Activated B cell treated with CpG ODN at 0.5 μM for 24 hours (primary cell): ENCODE measurements at regions not wholly inside any gene's neighbourhood (a gene's known extent, or its start where the extent isn't known, plus 50 kb on each side); places are given as distances from the start of the nearest gene placed in this dataset.

Experiments used
- ATAC-seq: fragments of 200-7000 bp; cut with Tn5 transposase; one replicate; pipeline ENCODE4 v1.10.0; 2021; ENCODE audit warnings: low read depth, mild to moderate bottlenecking, moderate library complexity
- CTCF ChIA-PET: fragments of 350-600 bp; sonication (Branson Sonifier 250); formaldehyde crosslinking; loops from one replicate; lab custom pipeline; 2021; ENCODE audit warnings: antibody characterized with exemption; lab: Charles Lee
- POLR2A ChIA-PET: fragments of 350-600 bp; sonication (Branson Sonifier 250); formaldehyde crosslinking; loops from one replicate; lab custom pipeline; 2021; ENCODE audit warnings: antibody characterized with exemption; lab: Charles Lee
- DNase-seq: peaks from one replicate; pipeline ENCODE4 v3.0.0; 2022
- H3K27ac Mint-ChIP-seq: one replicate; pipeline ENCODE4 v1.8.0; 2020; ENCODE audit warnings: mixed read lengths
- H3K27me3 Mint-ChIP-seq: one replicate; pipeline ENCODE4 v1.8.0; 2021; ENCODE audit warnings: mixed read lengths
- H3K36me3 Mint-ChIP-seq: one replicate; pipeline ENCODE4 v1.8.0; 2021; ENCODE audit warnings: low read depth, mixed read lengths
- H3K4me1 Mint-ChIP-seq: one replicate; pipeline ENCODE4 v1.8.0; 2021; ENCODE audit warnings: mixed read lengths
- H3K4me3 Mint-ChIP-seq: one replicate; pipeline ENCODE4 v1.8.0; 2020; ENCODE audit warnings: mild to moderate bottlenecking, mixed read lengths
- H3K9me3 Mint-ChIP-seq: one replicate; pipeline ENCODE4 v1.8.0; 2020; ENCODE audit warnings: mixed read lengths
- intact Hi-C: fragments of 100-400 bp; cut with micrococcal nuclease; formaldehyde crosslinking; loops from one replicate; pipeline ENCODE4 v1.15.1; 2024
- TF ChIP-seq, protein P1 (sequence below): fragments of 200-600 bp; IDR thresholded peaks from one replicate; pipeline ENCODE4 v1.8.0; 2022; ENCODE audit warnings: antibody characterized with exemption, mild to moderate bottlenecking

- Mint-ChIP-seq H3K4me1 (peaks cover 2% of the 10 kb centered on the region), H3K27me3 (no peaks in the 10 kb centered on the region), H3K36me3 (no peaks in the 10 kb centered on the region), H3K27ac (no peak overlapping the region), H3K9me3 (no peaks in the 10 kb centered on the region), H3K4me3 (no peak overlapping the region)
- TF ChIP-seq, protein P1, sequence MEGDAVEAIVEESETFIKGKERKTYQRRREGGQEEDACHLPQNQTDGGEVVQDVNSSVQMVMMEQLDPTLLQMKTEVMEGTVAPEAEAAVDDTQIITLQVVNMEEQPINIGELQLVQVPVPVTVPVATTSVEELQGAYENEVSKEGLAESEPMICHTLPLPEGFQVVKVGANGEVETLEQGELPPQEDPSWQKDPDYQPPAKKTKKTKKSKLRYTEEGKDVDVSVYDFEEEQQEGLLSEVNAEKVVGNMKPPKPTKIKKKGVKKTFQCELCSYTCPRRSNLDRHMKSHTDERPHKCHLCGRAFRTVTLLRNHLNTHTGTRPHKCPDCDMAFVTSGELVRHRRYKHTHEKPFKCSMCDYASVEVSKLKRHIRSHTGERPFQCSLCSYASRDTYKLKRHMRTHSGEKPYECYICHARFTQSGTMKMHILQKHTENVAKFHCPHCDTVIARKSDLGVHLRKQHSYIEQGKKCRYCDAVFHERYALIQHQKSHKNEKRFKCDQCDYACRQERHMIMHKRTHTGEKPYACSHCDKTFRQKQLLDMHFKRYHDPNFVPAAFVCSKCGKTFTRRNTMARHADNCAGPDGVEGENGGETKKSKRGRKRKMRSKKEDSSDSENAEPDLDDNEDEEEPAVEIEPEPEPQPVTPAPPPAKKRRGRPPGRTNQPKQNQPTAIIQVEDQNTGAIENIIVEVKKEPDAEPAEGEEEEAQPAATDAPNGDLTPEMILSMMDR, result no peak
- intact Hi-C loops, result no loop called here
- no peak for ATAC-seq
- CTCF ChIA-PET, result no interaction called here
- no peak for DNase-seq
- POLR2A ChIA-PET, result no interaction called here
Observed at GRCh38 chr5:164000241-164000640, 494.8 kb downstream of the MAT2B start.

DNA sequence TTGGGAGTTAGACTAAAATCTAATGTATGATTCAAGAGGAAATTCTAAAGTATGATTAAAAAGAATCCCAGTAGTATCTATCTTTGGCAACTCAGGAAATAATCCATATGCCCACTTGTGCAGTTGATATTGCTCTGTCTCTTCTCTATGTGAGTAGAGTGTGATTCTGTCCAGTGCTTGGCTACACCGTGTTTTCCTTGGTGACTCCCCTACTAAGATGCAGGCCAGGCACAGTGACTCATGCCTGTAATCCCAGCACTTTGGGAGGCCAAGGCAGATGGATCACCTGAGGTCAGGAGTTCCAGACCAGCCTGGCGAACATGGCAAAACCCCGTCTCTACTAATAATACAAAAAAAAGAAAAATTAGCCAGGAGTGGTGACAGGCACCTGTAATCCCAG lies 495.4 kb downstream of the MAT2B start:
- intact Hi-C loops, result no loop called here
- H3K27me3 Mint-ChIP-seq, result no peaks in the 10 kb centered on the region
- no peaks in the 10 kb centered on the region for H3K36me3 Mint-ChIP-seq

DNA sequence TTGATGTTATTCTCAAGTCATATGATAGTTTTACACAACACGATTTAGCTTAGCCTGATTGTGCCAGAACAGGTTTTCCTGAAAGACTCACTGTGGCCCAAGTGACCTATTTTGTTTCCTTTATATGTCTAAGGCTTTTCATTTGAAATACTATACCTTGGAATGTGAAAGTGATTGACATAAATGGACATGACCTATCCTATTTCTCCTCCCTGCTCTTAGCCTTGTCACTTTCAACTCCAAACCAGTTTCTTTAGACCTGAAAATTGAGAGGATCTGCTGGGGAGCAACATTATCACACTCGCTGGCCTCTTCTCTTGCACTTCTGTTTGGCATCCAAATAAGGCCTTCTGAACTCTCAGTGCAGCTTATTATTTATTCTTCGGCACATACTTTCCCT lies 496.8 kb downstream of the MAT2B start:
- Mint-ChIP-seq H3K9me3 (no peaks in the 10 kb centered on the region), H3K4me1 (peaks cover 2% of the 10 kb centered on the region), H3K4me3 (no peak overlapping the region), H3K27me3 (no peaks in the 10 kb centered on the region), H3K36me3 (no peaks in the 10 kb centered on the region), H3K27ac (no peak overlapping the region)
- no peak for ATAC-seq
- CTCF ChIA-PET, result no interaction called here
- TF ChIP-seq, protein P1, result no peak
- POLR2A ChIA-PET, result no interaction called here
- DNase-seq, result no peak
- intact Hi-C loops, result no loop called here

More for the DNA sequence above, 495.4 kb downstream of the MAT2B start:
- ChIA-PET POLR2A (no interaction called here), CTCF (no interaction called here)
- TF ChIP-seq, protein P1, result no peak
- ATAC-seq (no peak), DNase-seq (no peak)
- H3K4me3 Mint-ChIP-seq, result no peak overlapping the region
- H3K9me3 Mint-ChIP-seq, result no peaks in the 10 kb centered on the region
- H3K4me1 Mint-ChIP-seq, result peaks cover 2% of the 10 kb centered on the region
- H3K27ac Mint-ChIP-seq, result no peak overlapping the region

- Mint-ChIP-seq H3K9me3 (no peaks in the 10 kb centered on the region), H3K4me3 (no peak overlapping the region), H3K4me1 (peaks cover 2% of the 10 kb centered on the region), H3K27me3 (no peaks in the 10 kb centered on the region), H3K27ac (no peak overlapping the region), H3K36me3 (no peaks in the 10 kb centered on the region)
- ATAC-seq (no peak), DNase-seq (no peak)
- TF ChIP-seq, protein P1, result no peak
- CTCF ChIA-PET, result interaction anchor here (1.3 kb wide), 1 partner anchor 10 kb away, joined by 4 read pairs; no protein-coding TSS in a partner anchor
- POLR2A ChIA-PET, result no interaction called here
- intact Hi-C loops, result no loop called here
Observed at GRCh38 chr5:164002628-164003027, 497.2 kb downstream of the MAT2B start.

GRCh38 chr5:164005071-164005470 lies 499.7 kb downstream of the MAT2B start:
- H3K27me3 Mint-ChIP-seq, result no peaks in the 10 kb centered on the region
- no peaks in the 10 kb centered on the region for H3K36me3 Mint-ChIP-seq
- H3K4me1 Mint-ChIP-seq, result peaks cover 2% of the 10 kb centered on the region
- DNase-seq, result no peak
- H3K27ac Mint-ChIP-seq, result no peak overlapping the region
- H3K9me3 Mint-ChIP-seq, result no peaks in the 10 kb centered on the region
- H3K4me3 Mint-ChIP-seq, result no peak overlapping the region
- TF ChIP-seq, protein P1, result no peak
- intact Hi-C loops, result no loop called here
- ChIA-PET POLR2A (no interaction called here), CTCF (interaction anchor here (1.0 kb wide), 1 partner anchor 8 kb away, joined by 3 read pairs; no protein-coding TSS in a partner anchor)
- no peak for ATAC-seq
